ENCODE measurements at regions not wholly inside any gene's neighbourhood (a gene's known extent, or its start where the extent isn't known, plus 50 kb on each side); places are given as distances from the start of the nearest gene placed in this dataset.

GRCh38 chr4:35325908-35326453 is 918.3 kb downstream of the ARAP2 start:
- no peak for TF ChIP-seq CTCF (IDR thresholded peaks at IDR 0.05; ENCODE audit: poor library complexity)
- TF ChIP-seq EZH2 (IDR thresholded peaks at IDR 0.05; ENCODE audit: borderline replicate concordance), result no peak
- TF ChIP-seq EZH2phosphoT487 (IDR thresholded peaks at IDR 0.05; ENCODE audit: low read depth, severe bottlenecking, unreplicated experiment), result no peak
